ENCODE measurements at regions not wholly inside any gene's neighbourhood (a gene's known extent, or its start where the extent isn't known, plus 50 kb on each side); places are given as distances from the start of the nearest gene placed in this dataset.

GRCh38 chr20:39638731-39639130 is 676.6 kb downstream of the DHX35 start:
- DNase-seq (ENCODE audit: low spot score in 2 of 2) (no peak), FAIRE-seq (no peak)

DNA sequence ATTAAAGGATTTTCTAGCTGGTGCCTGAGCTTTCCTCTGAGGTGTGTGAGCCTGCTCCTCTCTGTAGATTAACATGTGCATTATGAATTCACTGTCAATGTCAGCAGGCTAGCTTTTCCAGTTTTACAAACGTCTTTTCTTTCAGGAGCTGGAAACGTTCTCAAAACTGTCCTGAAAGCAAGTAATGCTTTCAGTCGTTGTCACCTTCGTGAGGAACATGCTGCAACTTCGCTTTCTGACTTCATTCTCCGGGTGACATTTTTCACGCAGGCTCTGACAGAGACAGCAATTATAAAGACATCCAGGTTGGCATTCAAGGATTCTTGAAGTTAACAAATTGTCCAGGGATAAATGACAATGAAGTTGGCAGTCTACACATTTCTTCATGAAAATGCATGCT is 671.5 kb downstream of the DHX35 start:
- FAIRE-seq (no peak), DNase-seq (ENCODE audit: low spot score in 2 of 2) (no peak)

- FAIRE-seq (no peak), DNase-seq (ENCODE audit: low spot score in 2 of 2) (no peak)
These were observed 670.6 kb downstream of the DHX35 start for GRCh38 chr20:39632757-39633156.

GRCh38 chr20:39632176-39632575 is 670.0 kb downstream of the DHX35 start:
- FAIRE-seq (no peak), DNase-seq (ENCODE audit: low spot score in 2 of 2) (no peak)

DNA sequence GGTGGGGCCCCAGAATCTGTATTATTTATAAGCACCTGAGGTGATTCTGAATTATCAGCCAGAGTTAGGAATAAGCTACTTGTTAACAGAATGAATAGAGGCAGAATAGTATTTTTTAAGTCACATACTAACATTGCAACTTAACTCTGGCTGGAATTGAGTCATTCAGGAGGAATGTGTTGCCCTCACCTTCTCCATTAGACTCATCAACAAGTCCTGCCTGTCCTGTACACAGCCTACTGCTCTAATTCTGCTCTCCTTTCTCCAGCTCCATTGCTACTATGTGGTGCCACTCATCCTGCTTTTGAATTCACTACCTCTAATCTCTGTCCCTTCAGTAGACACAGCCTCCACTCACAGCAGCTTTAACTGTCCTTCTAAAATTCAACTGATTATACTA is 669.4 kb downstream of the DHX35 start:
- FAIRE-seq = no peak

DNA sequence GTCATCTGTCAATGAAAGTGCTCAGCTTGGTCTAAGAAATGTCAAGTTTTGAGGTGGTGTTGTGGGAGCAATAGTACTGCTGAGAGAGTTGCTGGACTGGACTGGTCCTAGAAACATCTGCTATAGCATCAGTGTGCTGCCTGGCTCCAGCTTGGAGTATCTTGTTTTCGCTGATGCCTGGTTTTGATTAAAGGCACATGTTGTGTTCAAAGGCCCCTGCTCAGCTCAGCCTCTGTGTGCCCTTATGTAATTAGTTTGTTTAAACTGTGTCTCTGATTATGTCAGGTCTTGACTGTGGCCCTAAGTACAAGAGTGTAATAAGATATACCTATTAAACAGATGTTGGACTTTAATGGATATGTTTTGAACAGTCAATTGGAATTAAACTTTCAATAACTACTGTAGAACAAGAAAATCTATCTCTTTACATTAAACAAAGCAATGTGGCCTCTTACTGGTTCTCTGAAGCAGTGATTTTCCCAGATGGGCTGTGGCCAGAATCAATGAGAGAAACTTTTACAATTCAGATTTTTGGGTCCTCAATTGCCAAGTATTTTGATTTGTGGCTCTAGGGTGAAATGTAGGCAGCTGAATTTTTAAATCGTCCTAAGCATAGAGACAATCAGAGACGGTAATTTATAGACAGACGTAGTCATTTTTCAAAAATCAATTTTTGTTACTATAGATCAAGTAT is 668.2 kb downstream of the DHX35 start:
- FAIRE-seq (no peak), DNase-seq (ENCODE audit: low spot score in 2 of 2) (no peak)

More for the DNA sequence above, 669.4 kb downstream of the DHX35 start:
- no peak for DNase-seq (ENCODE audit: low spot score in 2 of 2)

DNA sequence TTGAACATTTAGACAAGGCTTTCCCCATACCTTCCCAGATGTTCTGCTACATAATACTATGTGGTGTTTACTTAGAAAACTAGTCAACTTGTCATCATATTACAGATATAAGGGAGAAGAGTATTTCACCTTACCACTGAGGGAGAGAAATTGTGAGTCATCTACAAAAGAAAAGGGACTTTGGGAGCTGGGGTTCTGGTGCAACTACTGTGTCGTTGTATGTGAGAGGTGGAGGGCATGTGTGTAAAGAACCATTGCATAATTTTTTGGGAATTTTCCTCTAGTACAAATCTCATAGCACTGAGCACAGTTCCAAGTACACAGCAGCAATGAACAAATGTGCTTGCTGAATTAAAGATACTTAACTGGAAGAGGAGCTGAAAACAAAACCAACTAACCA is 665.6 kb downstream of the DHX35 start:
- DNase-seq (ENCODE audit: low spot score in 2 of 2) (no peak), FAIRE-seq (no peak)

DNA sequence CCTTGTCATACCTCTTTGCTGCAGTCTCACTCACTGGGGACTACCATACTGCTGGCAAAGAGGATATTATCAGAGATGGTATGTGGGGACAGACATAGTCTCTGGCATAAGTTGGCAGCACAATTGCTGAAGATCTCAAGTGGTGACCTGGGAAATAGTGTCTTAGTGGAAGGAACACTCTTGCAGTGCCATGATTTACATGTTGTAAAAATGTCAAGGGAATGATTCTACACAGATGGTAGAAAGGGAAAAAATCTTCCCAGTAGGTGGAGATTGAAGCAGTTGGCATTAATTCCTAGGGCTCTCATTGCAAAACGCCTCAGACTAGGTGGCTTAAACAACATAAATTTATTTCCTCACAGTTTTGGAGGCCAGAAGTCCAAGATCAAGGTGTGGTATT is 662.2 kb downstream of the DHX35 start:
- DNase-seq (ENCODE audit: low spot score in 2 of 2) = no peak
- FAIRE-seq = no peak

DNA sequence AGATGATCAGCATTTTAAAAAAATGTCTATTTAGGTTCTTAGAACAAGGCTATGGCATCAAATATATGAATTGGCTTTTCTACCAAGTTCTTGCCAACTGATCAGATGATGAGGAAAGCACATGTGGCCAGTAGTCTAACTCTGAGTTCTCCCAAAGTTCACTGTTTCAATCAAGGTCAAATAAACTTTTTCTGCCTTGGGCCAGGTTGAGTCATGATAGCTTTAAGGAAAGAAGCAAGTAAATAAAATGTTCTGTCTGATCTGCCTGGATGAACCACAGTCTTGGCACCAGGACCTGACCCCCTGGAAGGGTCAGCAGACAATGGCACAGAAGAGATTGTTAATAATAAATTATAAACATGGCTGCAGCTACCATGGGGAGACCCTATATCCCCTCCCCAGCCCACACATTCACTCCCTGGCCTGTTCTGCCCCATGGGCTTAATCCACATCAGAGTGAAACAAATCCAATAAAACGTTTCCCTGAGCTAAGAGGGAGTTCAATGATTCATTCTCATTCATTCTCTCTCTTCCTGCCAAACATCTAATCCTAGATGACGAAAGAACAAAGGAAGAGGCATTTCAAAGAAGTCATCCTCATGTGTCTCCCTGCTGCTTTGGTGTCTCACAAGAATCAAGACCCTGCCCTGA is 661.6 kb downstream of the DHX35 start:
- DNase-seq (ENCODE audit: low spot score in 2 of 2) (no peak), FAIRE-seq (no peak)

- no peak for DNase-seq (ENCODE audit: low spot score in 2 of 2)
- FAIRE-seq = no peak
These were observed 657.2 kb downstream of the DHX35 start for GRCh38 chr20:39619271-39619785.

DNA sequence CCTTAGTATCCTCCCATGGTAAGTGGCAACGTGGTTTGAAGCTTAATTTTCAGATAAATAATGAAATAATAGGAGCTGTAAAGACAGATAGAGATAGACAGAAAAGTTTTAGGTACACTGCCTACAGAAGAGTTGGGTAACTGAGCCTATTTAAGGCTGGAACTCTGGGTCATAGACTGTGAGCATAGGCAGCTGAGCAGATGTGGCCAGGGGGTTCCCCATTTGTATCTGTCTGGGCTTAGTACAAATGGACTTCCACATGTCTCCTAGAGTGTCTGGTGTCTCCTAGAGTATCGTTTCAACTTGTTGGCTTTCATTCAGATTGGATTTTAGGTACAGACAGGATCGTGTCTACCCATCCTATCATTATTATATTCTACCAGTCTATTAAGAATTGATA is 649.8 kb downstream of the DHX35 start:
- FAIRE-seq (no peak), DNase-seq (ENCODE audit: low spot score in 2 of 2) (no peak)

- DNase-seq (ENCODE audit: low spot score in 2 of 2) = no peak
- no peak for FAIRE-seq
These were observed 645.0 kb downstream of the DHX35 start for GRCh38 chr20:39607141-39607540.

DNA sequence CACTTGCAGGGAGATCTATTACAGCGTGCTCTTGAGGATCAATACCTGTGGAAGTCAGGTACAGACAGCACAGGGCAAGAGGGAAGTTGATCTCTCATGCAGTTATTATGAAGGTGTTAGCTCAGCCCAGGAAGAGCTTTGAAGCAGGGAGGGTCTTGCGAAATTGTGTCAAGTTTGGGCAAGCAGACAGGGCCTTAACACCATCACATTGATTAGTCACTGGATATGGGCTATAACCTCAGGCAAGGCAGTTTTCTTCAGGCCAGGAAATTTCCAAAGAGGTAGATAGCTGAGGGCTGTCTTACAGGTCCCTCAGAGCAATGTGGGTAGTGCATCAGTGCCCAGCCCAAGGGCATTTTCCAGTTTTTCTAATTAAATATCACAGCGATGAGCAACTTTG is 643.8 kb downstream of the DHX35 start:
- FAIRE-seq = no peak
- DNase-seq (ENCODE audit: low spot score in 2 of 2) = no peak

DNA sequence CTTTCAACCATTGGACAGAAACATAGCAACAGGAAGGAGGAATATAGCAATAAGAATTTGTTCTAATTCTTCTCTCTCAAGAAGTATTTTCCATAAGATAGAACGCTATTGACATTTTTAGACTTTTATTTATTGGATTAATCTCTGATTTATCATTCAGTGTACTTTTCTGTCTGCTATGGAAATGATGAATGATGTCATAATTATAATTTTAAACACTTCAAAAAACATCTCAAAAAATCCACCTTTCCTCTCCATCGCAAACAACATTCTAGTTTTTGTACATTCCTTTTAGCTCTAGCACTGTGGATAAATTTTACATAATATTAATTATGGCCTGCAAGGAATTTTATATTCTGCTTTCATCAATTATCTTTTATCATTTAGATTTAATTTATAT is 643.2 kb downstream of the DHX35 start:
- FAIRE-seq = no peak
- DNase-seq (ENCODE audit: low spot score in 2 of 2) = no peak

GRCh38 chr20:39603219-39603618 is 641.1 kb downstream of the DHX35 start:
- DNase-seq (ENCODE audit: low spot score in 2 of 2) (no peak), FAIRE-seq (no peak)

- no peak for DNase-seq (ENCODE audit: low spot score in 2 of 2)
- FAIRE-seq = no peak
These were observed 640.5 kb downstream of the DHX35 start for GRCh38 chr20:39602649-39603048.

GRCh38 chr20:39600871-39601270 is 638.7 kb downstream of the DHX35 start:
- FAIRE-seq = no peak
- no peak for DNase-seq (ENCODE audit: low spot score in 2 of 2)

DNA sequence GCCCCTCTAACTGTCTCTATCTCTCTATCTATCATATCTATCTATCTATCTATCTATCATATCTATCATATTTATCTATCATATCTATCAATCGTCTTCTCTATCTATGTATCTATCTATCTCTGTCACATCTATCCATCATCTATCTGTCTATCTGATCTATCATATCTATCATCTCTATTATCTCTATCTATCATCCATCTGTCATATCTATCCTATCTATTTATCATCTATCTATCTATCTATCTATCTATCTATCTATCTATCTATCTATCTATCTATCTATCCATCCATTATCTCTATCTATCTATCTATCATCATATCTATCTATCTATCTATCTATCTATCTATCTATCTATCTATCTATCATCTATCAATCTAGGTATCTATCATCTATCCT is 638.0 kb downstream of the DHX35 start:
- FAIRE-seq (no peak), DNase-seq (ENCODE audit: low spot score in 2 of 2) (no peak)

GRCh38 chr20:39596554-39596953 is 634.4 kb downstream of the DHX35 start:
- DNase-seq (ENCODE audit: low spot score in 2 of 2) (no peak), FAIRE-seq (no peak)

GRCh38 chr20:39592371-39592770 is 630.2 kb downstream of the DHX35 start:
- no peak for DNase-seq (ENCODE audit: low spot score in 2 of 2)
- no peak for FAIRE-seq

DNA sequence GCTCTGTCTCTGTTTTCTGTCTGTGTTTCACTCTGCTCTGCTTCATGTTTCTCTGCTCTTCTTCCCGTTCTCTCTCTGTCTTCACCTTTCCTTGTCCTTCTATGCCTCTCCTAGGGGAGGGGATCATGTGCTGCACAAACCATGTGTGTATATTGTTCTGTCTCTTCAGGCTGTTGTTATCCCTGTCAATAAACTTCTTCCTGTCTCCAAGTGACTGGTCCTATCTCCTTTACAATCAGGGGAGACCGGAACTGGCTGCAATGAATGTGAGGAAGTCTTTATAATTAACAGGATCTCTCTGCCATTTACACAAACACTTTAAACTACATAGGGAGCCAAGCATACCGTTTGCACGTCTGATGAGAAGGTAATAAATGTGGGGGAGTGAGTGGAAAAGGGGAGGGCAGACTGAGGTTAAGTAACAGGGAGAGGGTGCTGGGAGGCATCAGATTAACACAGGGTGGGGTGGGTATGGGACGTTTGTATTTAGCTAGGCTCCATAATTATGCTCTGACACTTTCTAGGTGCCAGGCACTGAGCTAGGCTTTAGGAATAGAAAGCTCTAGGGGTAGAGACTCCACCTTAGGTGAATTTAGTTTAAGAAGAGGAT is 626.1 kb downstream of the DHX35 start:
- no peak for FAIRE-seq

DNA sequence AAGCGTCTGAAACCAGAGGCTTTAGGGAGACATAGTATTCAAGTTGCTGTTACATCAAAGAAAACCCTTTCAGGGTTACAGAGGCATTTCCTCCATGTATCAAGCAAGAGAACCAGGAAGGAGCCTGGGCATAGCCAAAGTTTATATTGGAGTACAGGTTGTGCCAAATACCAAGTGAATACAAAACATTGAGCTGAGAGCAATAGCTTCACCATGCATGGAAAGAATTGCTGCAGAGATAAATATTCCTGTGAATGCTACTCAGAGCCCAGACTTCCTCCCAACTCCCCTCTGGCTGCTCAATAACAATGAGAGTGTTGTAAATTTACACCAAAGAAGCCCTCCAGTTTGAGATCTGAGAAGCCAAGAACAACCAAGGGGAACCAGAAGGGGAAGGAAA is 618.9 kb downstream of the DHX35 start:
- no peak for DNase-seq (ENCODE audit: low spot score in 2 of 2)
- FAIRE-seq = no peak

More for the DNA sequence above, 626.1 kb downstream of the DHX35 start:
- DNase-seq (ENCODE audit: low spot score in 2 of 2) = no peak
